DOHH2 (cell line): ENCODE measurements at regions not wholly inside any gene's neighbourhood (a gene's known extent, or its start where the extent isn't known, plus 50 kb on each side); places are given as distances from the start of the nearest gene placed in this dataset.

Source experiments
- H3F3A ChIP-seq: fragments of 200-600 bp; sonication (generic), shearing (Covaris generic); 2 replicates; pipeline ENCODE4 v1.6.0; 2016; ENCODE audit warnings: antibody characterized with exemption, mild to moderate bottlenecking; ENCODE audit not compliant: control insufficient read depth, insufficient read depth
- H3K27ac ChIP-seq: fragments of 200-600 bp; sonication (generic); 2 replicates; pipeline ENCODE4 v1.5.1; 2014; ENCODE audit warnings: low read depth, mild to moderate bottlenecking, low read length, moderate library complexity
- H3K27me3 ChIP-seq: fragments of 200-600 bp; sonication (generic); 2 replicates; pipeline ENCODE4 v1.6.1; 2014; ENCODE audit warnings: mild to moderate bottlenecking, low read length, mixed read lengths; ENCODE audit not compliant: control insufficient read depth
- H3K36me3 ChIP-seq: fragments of 200-600 bp; sonication (generic); 2 replicates; pipeline ENCODE4 v1.6.1; 2014; ENCODE audit warnings: mild to moderate bottlenecking, low read length, moderate library complexity, mixed read lengths; ENCODE audit not compliant: control insufficient read depth
- H3K4me1 ChIP-seq: fragments of 200-600 bp; sonication (generic); 2 replicates; pipeline ENCODE4 v1.6.1; 2014; ENCODE audit warnings: mild to moderate bottlenecking, low read length, mixed read lengths; ENCODE audit not compliant: control insufficient read depth
- H3K4me2 ChIP-seq: fragments of 200-600 bp; sonication (generic); 2 replicates; pipeline ENCODE4 v1.6.0; 2014; ENCODE audit warnings: mild to moderate bottlenecking, low read length, moderate library complexity
- H3K4me3 ChIP-seq: fragments of 200-600 bp; sonication (generic); 2 replicates; pipeline ENCODE4 v1.5.1; 2014; ENCODE audit warnings: mild to moderate bottlenecking, low read length, mixed read lengths
- H3K79me2 ChIP-seq: fragments of 200-600 bp; sonication (generic); 2 replicates; pipeline ENCODE4 v1.6.1; 2014; ENCODE audit warnings: mild to moderate bottlenecking, low read length, mixed read lengths; ENCODE audit not compliant: control insufficient read depth
- H3K9me2 ChIP-seq: fragments of 200-600 bp; sonication (generic); replicated peaks from 2 replicates; pipeline ENCODE4 v1.6.1; 2014; ENCODE audit warnings: mild to moderate bottlenecking, low read length, mixed read lengths; ENCODE audit not compliant: control insufficient read depth
- H3K9me3 ChIP-seq: fragments of 200-600 bp; sonication (generic); 2 replicates; pipeline ENCODE4 v1.6.1; 2014; ENCODE audit warnings: antibody characterized with exemption, low read length, mixed read lengths; ENCODE audit not compliant: control insufficient read depth, insufficient read depth
- H4K20me1 ChIP-seq: fragments of 200-600 bp; sonication (generic); 2 replicates; pipeline ENCODE4 v1.6.0; 2014; ENCODE audit warnings: low read depth, mild to moderate bottlenecking, antibody characterized with exemption, low read length, moderate library complexity; ENCODE audit not compliant: control insufficient read depth, insufficient read depth
- EZH2phosphoT487 ChIP-seq: fragments of 200-600 bp; sonication (generic); IDR thresholded peaks from 2 replicates; pipeline ENCODE4 v1.6.1; 2017; ENCODE audit warnings: borderline replicate concordance, mild to moderate bottlenecking, antibody characterized with exemption, low read length, moderate library complexity, mixed read lengths
- TF ChIP-seq, protein P1 (sequence below): fragments of 200-600 bp; sonication (generic); IDR thresholded peaks from one replicate; pipeline ENCODE4 v1.5.1; 2014; ENCODE audit warnings: antibody characterized with exemption, mild to moderate bottlenecking, low read depth, low read length; ENCODE audit not compliant: poor library complexity, severe bottlenecking

DNA sequence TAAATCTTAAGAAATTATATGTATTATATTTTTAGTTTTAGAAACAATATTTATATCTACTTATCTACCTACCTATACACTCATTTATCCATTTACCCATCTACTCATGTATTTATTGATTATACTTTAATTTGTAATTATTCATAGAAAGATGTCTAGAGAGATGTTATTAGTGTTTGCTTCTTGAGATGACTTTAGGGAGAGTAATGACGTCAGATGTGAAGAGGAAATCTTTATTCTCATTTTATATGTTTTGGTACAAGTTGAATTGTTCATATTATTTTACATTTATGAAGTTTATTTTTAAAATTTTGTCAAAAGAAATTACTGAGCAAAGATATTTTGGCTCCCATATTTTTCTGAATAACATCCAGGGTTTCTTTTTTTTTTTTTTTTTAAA, 271.3 kb upstream of the SLC8A1 start:
- TF ChIP-seq EZH2phosphoT487: no peak
- TF ChIP-seq, protein P1, sequence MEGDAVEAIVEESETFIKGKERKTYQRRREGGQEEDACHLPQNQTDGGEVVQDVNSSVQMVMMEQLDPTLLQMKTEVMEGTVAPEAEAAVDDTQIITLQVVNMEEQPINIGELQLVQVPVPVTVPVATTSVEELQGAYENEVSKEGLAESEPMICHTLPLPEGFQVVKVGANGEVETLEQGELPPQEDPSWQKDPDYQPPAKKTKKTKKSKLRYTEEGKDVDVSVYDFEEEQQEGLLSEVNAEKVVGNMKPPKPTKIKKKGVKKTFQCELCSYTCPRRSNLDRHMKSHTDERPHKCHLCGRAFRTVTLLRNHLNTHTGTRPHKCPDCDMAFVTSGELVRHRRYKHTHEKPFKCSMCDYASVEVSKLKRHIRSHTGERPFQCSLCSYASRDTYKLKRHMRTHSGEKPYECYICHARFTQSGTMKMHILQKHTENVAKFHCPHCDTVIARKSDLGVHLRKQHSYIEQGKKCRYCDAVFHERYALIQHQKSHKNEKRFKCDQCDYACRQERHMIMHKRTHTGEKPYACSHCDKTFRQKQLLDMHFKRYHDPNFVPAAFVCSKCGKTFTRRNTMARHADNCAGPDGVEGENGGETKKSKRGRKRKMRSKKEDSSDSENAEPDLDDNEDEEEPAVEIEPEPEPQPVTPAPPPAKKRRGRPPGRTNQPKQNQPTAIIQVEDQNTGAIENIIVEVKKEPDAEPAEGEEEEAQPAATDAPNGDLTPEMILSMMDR: no peak
- Histone ChIP-seq H3K36me3 (no peaks in the 10 kb centered on the region), H3K27me3 (no peaks in the 10 kb centered on the region), H3K9me2 (no peaks in the 10 kb centered on the region), H3F3A (no peaks in the 10 kb centered on the region), H3K27ac (no peak overlapping the region), H3K4me2 (no peak overlapping the region), H3K4me1 (no peaks in the 10 kb centered on the region), H3K79me2 (no peaks in the 10 kb centered on the region), H3K9me3 (no peaks in the 10 kb centered on the region), H4K20me1 (no peaks in the 10 kb centered on the region), H3K4me3 (no peak overlapping the region)

DNA sequence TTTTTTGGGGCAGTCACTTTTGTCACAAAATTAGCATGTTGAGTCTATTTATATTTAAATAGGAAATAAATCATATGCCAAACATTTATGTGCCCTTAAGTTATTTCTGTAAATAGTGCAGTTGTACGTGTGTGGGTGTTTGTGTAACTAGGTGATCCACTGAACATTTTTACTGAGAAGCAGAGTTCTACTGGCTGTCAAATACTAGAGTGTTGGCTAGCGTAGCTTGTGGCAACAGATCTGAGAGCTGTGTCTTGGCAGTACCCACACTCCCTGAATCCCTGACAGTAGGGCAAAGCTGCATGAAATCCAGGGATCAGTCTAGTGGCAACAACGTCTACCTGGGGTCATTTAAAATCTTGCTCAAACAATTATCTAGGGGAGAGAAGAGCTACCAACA, 273.1 kb upstream of the SLC8A1 start:
- Histone ChIP-seq H3K36me3 (no peaks in the 10 kb centered on the region), H3K4me3 (no peak overlapping the region), H3K4me2 (no peak overlapping the region), H3K9me3 (no peaks in the 10 kb centered on the region), H3K27ac (no peak overlapping the region), H4K20me1 (no peaks in the 10 kb centered on the region), H3K4me1 (no peaks in the 10 kb centered on the region), H3K9me2 (no peaks in the 10 kb centered on the region), H3F3A (no peaks in the 10 kb centered on the region), H3K79me2 (no peaks in the 10 kb centered on the region), H3K27me3 (no peaks in the 10 kb centered on the region)
- no peak for TF ChIP-seq EZH2phosphoT487
- TF ChIP-seq, protein P1: no peak

DNA sequence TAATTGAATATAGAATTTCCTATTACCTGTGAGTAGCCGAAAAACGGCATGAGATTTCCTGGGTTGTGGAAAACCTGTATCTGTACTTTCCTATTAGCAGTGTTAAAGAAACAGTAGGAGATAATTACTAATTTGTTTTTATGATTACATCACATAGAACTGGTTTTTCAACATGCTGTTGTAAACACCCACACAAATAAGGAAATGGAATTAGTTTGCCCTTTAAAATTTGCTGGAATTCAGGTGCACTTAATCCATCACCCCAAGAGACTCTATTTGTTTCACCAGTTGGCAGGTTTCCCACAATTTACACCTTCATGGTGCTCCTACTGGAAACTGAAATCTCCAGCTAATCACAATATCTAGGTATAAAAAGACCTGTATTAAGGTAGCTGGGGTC, 274.1 kb upstream of the SLC8A1 start:
- H3K27ac ChIP-seq: no peak overlapping the region
- H3K27me3 ChIP-seq: no peaks in the 10 kb centered on the region
- H3K9me2 ChIP-seq: no peaks in the 10 kb centered on the region
- no peaks in the 10 kb centered on the region for H3K4me1 ChIP-seq
- no peaks in the 10 kb centered on the region for H4K20me1 ChIP-seq
- H3K36me3 ChIP-seq: no peaks in the 10 kb centered on the region
- H3K4me3 ChIP-seq: no peak overlapping the region
- TF ChIP-seq, protein P1: no peak
- TF ChIP-seq EZH2phosphoT487: no peak
- H3K9me3 ChIP-seq: no peaks in the 10 kb centered on the region
- H3K4me2 ChIP-seq: no peak overlapping the region
- H3F3A ChIP-seq: no peaks in the 10 kb centered on the region
- H3K79me2 ChIP-seq: no peaks in the 10 kb centered on the region

DNA sequence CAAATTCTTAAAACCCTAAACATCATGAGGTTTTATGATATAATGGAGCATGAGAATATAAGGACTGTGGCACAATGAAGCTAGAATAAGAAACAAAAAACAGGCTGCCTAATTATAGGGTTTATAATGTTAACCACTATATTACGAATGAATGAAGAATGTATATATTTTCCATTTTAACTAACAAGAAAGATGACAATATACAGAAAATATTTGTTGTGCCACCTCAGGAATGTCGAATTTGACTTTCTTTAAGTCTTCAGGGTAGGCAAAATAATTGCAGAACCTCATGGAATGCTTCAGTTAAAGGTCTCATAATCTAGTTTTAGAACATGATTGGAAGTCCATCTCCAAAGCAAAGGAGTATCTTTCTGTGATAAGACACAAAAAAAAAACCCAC, 282.9 kb upstream of the SLC8A1 start:
- H3K4me2 ChIP-seq: no peak overlapping the region
- TF ChIP-seq, protein P1: no peak
- no peaks in the 10 kb centered on the region for H3F3A ChIP-seq
- no peak overlapping the region for H3K27ac ChIP-seq
- H3K4me1 ChIP-seq: no peaks in the 10 kb centered on the region
- H3K9me2 ChIP-seq: no peaks in the 10 kb centered on the region
- no peaks in the 10 kb centered on the region for H3K36me3 ChIP-seq
- no peaks in the 10 kb centered on the region for H4K20me1 ChIP-seq
- no peaks in the 10 kb centered on the region for H3K9me3 ChIP-seq
- no peak overlapping the region for H3K4me3 ChIP-seq
- peaks cover 14% of the 10 kb centered on the region; the same call in 1 of the 2 replicates for H3K27me3 ChIP-seq
- H3K79me2 ChIP-seq: no peaks in the 10 kb centered on the region
